ENCODE measurements at regions not wholly inside any gene's neighbourhood (a gene's known extent, or its start where the extent isn't known, plus 50 kb on each side); places are given as distances from the start of the nearest gene placed in this dataset.

DNA sequence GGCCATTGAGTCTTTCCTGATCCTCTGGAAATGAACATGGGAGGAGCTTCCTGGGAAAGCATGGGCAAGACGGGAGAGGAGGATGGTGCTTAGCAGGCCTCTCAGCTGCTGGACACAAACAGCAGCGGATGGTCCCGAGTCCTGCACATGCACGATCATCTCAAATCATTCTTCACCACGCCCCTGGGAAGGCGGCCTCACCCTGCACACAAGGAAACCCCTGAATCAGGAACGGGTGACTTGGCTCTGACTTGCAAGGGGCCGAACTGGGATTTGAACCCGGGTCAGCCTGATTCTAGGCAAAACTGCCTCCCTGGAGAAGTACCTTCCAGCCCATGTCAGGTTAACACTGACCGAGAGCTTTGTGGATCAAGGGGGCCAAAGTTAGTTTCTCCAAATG, 134.8 kb upstream of the WNT4 start:
- Histone ChIP-seq H3K79me2 (ENCODE audit: control insufficient read depth, insufficient read depth, low read length) (no peaks in the 10 kb centered on the region), H4K20me1 (ENCODE audit: control insufficient read depth, insufficient read depth, low read length, poor library complexity, severe bottlenecking) (no peaks in the 10 kb centered on the region), H3K27ac (ENCODE audit: low read length in 2 of 2) (no peak overlapping the region), H3K36me3 (replicated peaks in 1 of 2; ENCODE audit: control extremely low read depth in 1 of 2, control insufficient read depth in 1 of 2, extremely low read depth in 1 of 2, insufficient read depth in 2 of 2, low read length in 1 of 2) (no peaks in the 10 kb centered on the region), H2AFZ (ENCODE audit: insufficient read depth, low read depth, low read length, poor library complexity, severe bottlenecking) (no peak overlapping the region), H3K4me3 (ENCODE audit: control extremely low read depth in 1 of 5, extremely low read depth in 1 of 5, insufficient read depth in 1 of 5, low read depth in 2 of 5, low read length in 4 of 5) (no peak overlapping the region), H3K27me3 (replicated peaks in 1 of 4; ENCODE audit: control extremely low read depth in 1 of 4, control insufficient read depth in 3 of 4, insufficient read depth in 4 of 4, low read length in 3 of 4) (peaks cover 0 to 7% (median 0%) of the 10 kb centered on the region in 4 experiments), H3K4me1 (ENCODE audit: control insufficient read depth in 2 of 2, insufficient read depth in 2 of 2, low read length in 2 of 2) (no peaks in the 10 kb centered on the region), H3K4me2 (replicated peaks; ENCODE audit: low read depth, low read length, poor library complexity, severe bottlenecking) (no peak overlapping the region), H3K9ac (ENCODE audit: low read length) (no peak overlapping the region), H3K9me3 (ENCODE audit: control extremely low read depth in 1 of 3, control insufficient read depth in 2 of 3, insufficient read depth in 1 of 3, low read length in 2 of 3) (peaks cover 0 to 12% (median 3%) of the 10 kb centered on the region in 3 donors)
- Mint-ChIP-seq H3K4me1 (no peaks in the 10 kb centered on the region), H3K27ac (no peak overlapping the region), H3K27me3 (peaks cover 35% of the 10 kb centered on the region), H3K4me3 (no peak overlapping the region), H3K9me3 (ENCODE audit: insufficient read depth) (peaks cover 7% of the 10 kb centered on the region)
- ChIA-PET POLR2A (no interaction called here), CTCF (no interaction called here)
- intact Hi-C loops (cut with micrococcal nuclease), result no loop called here
- ATAC-seq (ENCODE audit: low read depth), result no peak
- WGBS (ENCODE audit: insufficient coverage), result 89% methylated on average over 8 of the region's 10 CpGs
- no peak for DNase-seq
- TF ChIP-seq EZH2 (IDR thresholded peaks at IDR 0.05; ENCODE audit: borderline replicate concordance, insufficient read depth, low read depth, low read length, poor library complexity, severe bottlenecking), result no peak
- TF ChIP-seq CTCF (IDR thresholded peaks at IDR 0.05), result no peak

GRCh38 chr1:22279735-22280134, 136.8 kb upstream of the WNT4 start:
- 100% methylated on average over 1 of the region's 3 CpGs for WGBS (ENCODE audit: insufficient coverage)
- no peaks in the 10 kb centered on the region for H3K4me1 Mint-ChIP-seq
- Histone ChIP-seq H3K9ac (ENCODE audit: low read length) (no peak overlapping the region), H3K9me3 (ENCODE audit: control extremely low read depth in 1 of 3, control insufficient read depth in 2 of 3, insufficient read depth in 1 of 3, low read length in 2 of 3) (peaks cover 0 to 12% (median 3%) of the 10 kb centered on the region in 3 donors), H2AFZ (ENCODE audit: insufficient read depth, low read depth, low read length, poor library complexity, severe bottlenecking) (no peak overlapping the region), H3K4me2 (replicated peaks; ENCODE audit: low read depth, low read length, poor library complexity, severe bottlenecking) (no peak overlapping the region), H3K4me3 (ENCODE audit: control extremely low read depth in 1 of 5, extremely low read depth in 1 of 5, insufficient read depth in 1 of 5, low read depth in 2 of 5, low read length in 4 of 5) (no peak overlapping the region), H4K20me1 (ENCODE audit: control insufficient read depth, insufficient read depth, low read length, poor library complexity, severe bottlenecking) (no peaks in the 10 kb centered on the region), H3K27me3 (replicated peaks in 1 of 4; ENCODE audit: control extremely low read depth in 1 of 4, control insufficient read depth in 3 of 4, insufficient read depth in 4 of 4, low read length in 3 of 4) (peaks cover 0 to 7% (median 0%) of the 10 kb centered on the region in 4 experiments), H3K79me2 (ENCODE audit: control insufficient read depth, insufficient read depth, low read length) (no peaks in the 10 kb centered on the region), H3K27ac (ENCODE audit: low read length in 2 of 2) (no peak overlapping the region), H3K4me1 (ENCODE audit: control insufficient read depth in 2 of 2, insufficient read depth in 2 of 2, low read length in 2 of 2) (no peaks in the 10 kb centered on the region), H3K36me3 (replicated peaks in 1 of 2; ENCODE audit: control extremely low read depth in 1 of 2, control insufficient read depth in 1 of 2, extremely low read depth in 1 of 2, insufficient read depth in 2 of 2, low read length in 1 of 2) (no peaks in the 10 kb centered on the region)
- no peak for TF ChIP-seq EZH2 (IDR thresholded peaks at IDR 0.05; ENCODE audit: borderline replicate concordance, insufficient read depth, low read depth, low read length, poor library complexity, severe bottlenecking)
- no peak for TF ChIP-seq CTCF (IDR thresholded peaks at IDR 0.05)
- H3K27me3 Mint-ChIP-seq, result peaks cover 39% of the 10 kb centered on the region
- H3K9me3 Mint-ChIP-seq (ENCODE audit: insufficient read depth), result peaks cover 7% of the 10 kb centered on the region
- ChIA-PET CTCF (no interaction called here), POLR2A (no interaction called here)
- no peak for ATAC-seq (ENCODE audit: low read depth)
- intact Hi-C loops (cut with micrococcal nuclease), result no loop called here
- no peak for DNase-seq
- H3K4me3 Mint-ChIP-seq, result no peak overlapping the region
- no peak overlapping the region for H3K27ac Mint-ChIP-seq
